Activated T-helper 17 cell treated with anti-CD3 and anti-CD28 coated beads, Interleukin-2, amount 50 U/mL, for 72 hours (primary cell): ENCODE measurements at regions not wholly inside any gene's neighbourhood (a gene's known extent, or its start where the extent isn't known, plus 50 kb on each side); places are given as distances from the start of the nearest gene placed in this dataset.

Experiments
- ATAC-seq: fragments of 150-1000 bp; cut with Tn5 transposase; replicated peaks from 2 replicates; pipeline ENCODE4 v1.10.0; 2021; ENCODE audit warnings: mild to moderate bottlenecking, moderate library complexity
- H3K27ac Mint-ChIP-seq: one replicate; pipeline ENCODE4 v1.8.0; 2022; ENCODE audit warnings: mixed read lengths
- H3K27me3 Mint-ChIP-seq: one replicate; pipeline ENCODE4 v1.8.0; 2022; ENCODE audit warnings: mixed read lengths
- H3K36me3 Mint-ChIP-seq: one replicate; pipeline ENCODE4 v1.8.0; 2022; ENCODE audit warnings: low read depth, mild to moderate bottlenecking, mixed read lengths
- H3K4me1 Mint-ChIP-seq: one replicate; pipeline ENCODE4 v1.8.0; 2022; ENCODE audit warnings: mixed read lengths
- H3K4me3 Mint-ChIP-seq: one replicate; pipeline ENCODE4 v1.8.0; 2022; ENCODE audit warnings: mild to moderate bottlenecking, mixed read lengths
- H3K9me3 Mint-ChIP-seq: one replicate; pipeline ENCODE4 v1.8.0; 2022; ENCODE audit warnings: mixed read lengths

- H3K9me3 Mint-ChIP-seq = no peaks in the 10 kb centered on the region
- H3K36me3 Mint-ChIP-seq = no peaks in the 10 kb centered on the region
- ATAC-seq = no peak
- H3K27ac Mint-ChIP-seq = no peak overlapping the region
- H3K4me3 Mint-ChIP-seq = no peak overlapping the region
- H3K27me3 Mint-ChIP-seq = peaks cover 11% of the 10 kb centered on the region
- H3K4me1 Mint-ChIP-seq = no peaks in the 10 kb centered on the region
Measured at GRCh38 chr11:86749821-86750401, 50.4 kb upstream of the PRSS23 start.

GRCh38 chr11:86749376-86749775, 51.0 kb upstream of the PRSS23 start:
- Mint-ChIP-seq H3K27me3 (peaks cover 11% of the 10 kb centered on the region), H3K36me3 (no peaks in the 10 kb centered on the region), H3K27ac (no peak overlapping the region), H3K4me1 (no peaks in the 10 kb centered on the region), H3K9me3 (no peaks in the 10 kb centered on the region), H3K4me3 (no peak overlapping the region)
- no peak for ATAC-seq

DNA sequence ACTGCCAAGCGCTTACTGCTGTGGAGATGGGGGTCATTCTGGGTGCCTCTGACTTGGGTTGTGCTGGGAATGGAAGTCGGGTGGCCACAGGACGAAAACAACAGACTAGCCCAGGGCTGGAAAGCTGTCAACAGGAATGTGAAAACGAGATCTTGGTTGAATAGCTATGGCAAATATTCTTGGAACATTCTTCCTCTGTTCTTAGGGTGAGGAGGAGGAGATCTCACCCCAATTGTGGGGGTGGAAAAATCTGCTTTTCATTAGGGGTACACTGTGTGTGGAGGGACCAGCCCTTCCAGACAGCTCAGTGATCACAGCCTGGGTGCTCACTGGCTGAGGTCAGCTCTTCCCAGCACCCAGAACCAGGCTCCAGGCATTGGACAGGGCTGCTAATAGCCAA, 52.0 kb upstream of the PRSS23 start:
- ATAC-seq = no peak
- no peak overlapping the region for H3K27ac Mint-ChIP-seq
- H3K4me3 Mint-ChIP-seq = no peak overlapping the region
- H3K9me3 Mint-ChIP-seq = no peaks in the 10 kb centered on the region
- H3K4me1 Mint-ChIP-seq = peaks cover 7% of the 10 kb centered on the region
- H3K27me3 Mint-ChIP-seq = peaks cover 11% of the 10 kb centered on the region
- no peaks in the 10 kb centered on the region for H3K36me3 Mint-ChIP-seq

DNA sequence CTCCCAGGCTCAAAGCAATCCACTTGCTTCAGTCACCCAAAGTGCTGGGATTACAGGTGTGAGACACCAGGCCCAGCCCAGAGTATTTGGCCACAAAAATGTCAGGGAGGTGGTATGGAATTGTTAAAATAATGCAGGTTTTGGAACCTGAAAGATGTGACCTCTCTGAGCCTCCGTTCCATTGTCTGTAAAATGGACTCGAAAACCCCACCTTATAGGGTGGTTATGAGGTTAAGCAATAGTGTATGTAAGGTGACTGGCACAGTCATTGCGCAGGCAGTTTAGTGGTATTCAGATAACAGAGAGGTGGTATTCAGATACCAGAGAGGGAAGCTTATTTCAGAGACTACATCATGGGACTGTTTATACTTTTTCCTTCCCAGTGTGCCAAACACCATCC, 52.5 kb upstream of the PRSS23 start:
- H3K27me3 Mint-ChIP-seq = peaks cover 10% of the 10 kb centered on the region
- H3K36me3 Mint-ChIP-seq = no peaks in the 10 kb centered on the region
- no peak for ATAC-seq
- H3K4me3 Mint-ChIP-seq = no peak overlapping the region
- no peak overlapping the region for H3K27ac Mint-ChIP-seq
- no peaks in the 10 kb centered on the region for H3K9me3 Mint-ChIP-seq
- peaks cover 8% of the 10 kb centered on the region for H3K4me1 Mint-ChIP-seq

- Mint-ChIP-seq H3K27me3 (peaks cover 8% of the 10 kb centered on the region), H3K9me3 (no peaks in the 10 kb centered on the region), H3K4me3 (no peak overlapping the region), H3K4me1 (peaks cover 13% of the 10 kb centered on the region), H3K36me3 (no peaks in the 10 kb centered on the region), H3K27ac (no peak overlapping the region)
- no peak for ATAC-seq
Measured at GRCh38 chr11:86746514-86746913, 53.8 kb upstream of the PRSS23 start.

DNA sequence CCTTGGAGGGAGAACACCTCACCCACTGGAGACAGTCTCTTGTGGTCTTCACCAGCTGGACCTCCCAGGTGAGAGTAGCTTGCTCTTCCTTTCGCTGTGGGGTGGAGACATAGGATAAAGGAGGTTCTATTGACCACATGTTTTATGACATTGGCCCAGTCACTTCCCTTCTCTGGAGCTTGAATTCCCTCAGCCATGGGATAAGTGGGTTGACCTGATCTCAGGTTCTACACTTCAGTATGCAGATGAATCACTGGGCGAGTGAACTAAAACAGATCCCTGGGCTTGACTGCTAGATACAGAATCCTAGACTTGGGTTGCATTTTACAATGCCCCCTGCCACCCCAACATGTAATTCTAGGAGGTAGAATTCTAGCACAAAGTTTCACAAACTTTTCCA, 54.8 kb upstream of the PRSS23 start:
- H3K27ac Mint-ChIP-seq = no peak overlapping the region

DNA sequence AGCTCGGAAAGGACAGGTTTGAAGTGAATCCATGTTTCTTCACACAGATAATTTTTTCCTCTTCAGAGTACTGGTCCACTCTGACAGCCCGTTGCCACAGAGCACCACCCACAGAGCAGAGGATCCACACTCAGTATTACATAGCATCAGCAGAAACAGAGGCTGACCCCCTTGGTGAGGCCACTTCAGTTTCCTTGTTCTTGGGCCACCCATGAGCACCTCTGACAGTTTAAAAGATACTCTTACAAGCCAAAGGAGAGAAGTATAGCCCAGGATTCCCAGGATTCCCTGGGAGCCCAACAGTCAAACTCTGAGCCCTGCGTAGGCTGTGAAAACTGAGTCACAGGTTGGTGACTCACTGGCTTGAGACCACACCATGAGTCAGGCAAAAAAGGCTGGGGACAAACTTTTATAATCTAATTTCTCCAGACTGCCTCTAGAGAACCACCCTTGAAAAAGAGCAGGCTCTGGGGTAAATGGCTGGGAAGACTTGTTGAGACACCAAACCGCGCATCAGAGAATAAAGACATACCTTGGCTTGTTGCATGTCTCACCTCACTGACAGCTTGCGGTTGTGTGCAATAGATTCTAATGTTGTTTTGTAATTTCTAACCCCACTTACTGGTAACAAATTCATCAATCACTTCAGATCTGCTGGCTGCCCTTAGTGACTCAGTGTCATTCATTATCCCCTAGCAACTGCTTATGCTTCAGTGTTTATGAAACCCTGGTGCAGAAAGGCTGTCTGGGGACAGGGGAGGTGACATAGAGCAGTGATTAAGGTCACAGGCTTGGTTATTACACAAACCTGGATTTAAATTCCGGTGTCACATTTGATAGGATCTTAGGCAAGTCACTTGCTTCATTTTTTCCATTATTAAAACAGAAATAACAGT, 56.9 kb upstream of the PRSS23 start:
- peak; percentile 85 for ATAC-seq
- Mint-ChIP-seq H3K4me1 (peaks cover 19% of the 10 kb centered on the region), H3K4me3 (no peak overlapping the region), H3K27ac (peak overlapping the region; percentile 67), H3K36me3 (no peaks in the 10 kb centered on the region), H3K9me3 (no peaks in the 10 kb centered on the region), H3K27me3 (peaks cover 2% of the 10 kb centered on the region)

More for the DNA sequence above, 54.8 kb upstream of the PRSS23 start:
- no peaks in the 10 kb centered on the region for H3K9me3 Mint-ChIP-seq
- peaks cover 19% of the 10 kb centered on the region for H3K4me1 Mint-ChIP-seq
- peaks cover 8% of the 10 kb centered on the region for H3K27me3 Mint-ChIP-seq
- no peak overlapping the region for H3K4me3 Mint-ChIP-seq
- H3K36me3 Mint-ChIP-seq = no peaks in the 10 kb centered on the region
- no peak for ATAC-seq

GRCh38 chr11:86741839-86742805, 58.2 kb upstream of the PRSS23 start:
- H3K27ac Mint-ChIP-seq = no peak overlapping the region
- no peaks in the 10 kb centered on the region for H3K36me3 Mint-ChIP-seq
- H3K4me3 Mint-ChIP-seq = no peak overlapping the region
- peaks cover 19% of the 10 kb centered on the region for H3K4me1 Mint-ChIP-seq
- H3K27me3 Mint-ChIP-seq = no peaks in the 10 kb centered on the region
- peak; percentile 17 for ATAC-seq
- no peaks in the 10 kb centered on the region for H3K9me3 Mint-ChIP-seq

DNA sequence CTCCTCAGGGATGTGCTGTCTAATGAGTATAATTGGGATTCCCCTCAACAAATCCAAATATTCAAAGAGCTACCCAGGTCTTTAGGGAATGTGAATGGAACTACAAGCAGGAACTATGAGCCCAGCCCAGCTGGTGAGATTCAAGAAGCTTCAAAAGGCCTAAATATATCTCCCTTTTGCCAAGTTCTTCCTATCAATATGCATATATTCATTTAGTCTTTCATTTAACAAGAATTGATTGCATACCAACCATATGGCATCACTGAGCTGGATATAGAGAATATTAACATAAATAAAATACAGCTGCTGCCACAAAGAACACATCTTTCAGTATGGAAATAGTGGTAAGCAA, 58.9 kb upstream of the PRSS23 start:
- H3K4me3 Mint-ChIP-seq = no peak overlapping the region
- H3K4me1 Mint-ChIP-seq = peaks cover 19% of the 10 kb centered on the region
- no peaks in the 10 kb centered on the region for H3K27me3 Mint-ChIP-seq
- ATAC-seq = no peak
- H3K27ac Mint-ChIP-seq = no peak overlapping the region
- no peaks in the 10 kb centered on the region for H3K9me3 Mint-ChIP-seq
- no peaks in the 10 kb centered on the region for H3K36me3 Mint-ChIP-seq

- peaks cover 19% of the 10 kb centered on the region for H3K4me1 Mint-ChIP-seq
- no peaks in the 10 kb centered on the region for H3K9me3 Mint-ChIP-seq
- no peaks in the 10 kb centered on the region for H3K27me3 Mint-ChIP-seq
- no peak overlapping the region for H3K4me3 Mint-ChIP-seq
- no peak overlapping the region for H3K27ac Mint-ChIP-seq
- peak; percentile 40 for ATAC-seq
- H3K36me3 Mint-ChIP-seq = no peaks in the 10 kb centered on the region
Measured at GRCh38 chr11:86740628-86741483, 59.5 kb upstream of the PRSS23 start.

DNA sequence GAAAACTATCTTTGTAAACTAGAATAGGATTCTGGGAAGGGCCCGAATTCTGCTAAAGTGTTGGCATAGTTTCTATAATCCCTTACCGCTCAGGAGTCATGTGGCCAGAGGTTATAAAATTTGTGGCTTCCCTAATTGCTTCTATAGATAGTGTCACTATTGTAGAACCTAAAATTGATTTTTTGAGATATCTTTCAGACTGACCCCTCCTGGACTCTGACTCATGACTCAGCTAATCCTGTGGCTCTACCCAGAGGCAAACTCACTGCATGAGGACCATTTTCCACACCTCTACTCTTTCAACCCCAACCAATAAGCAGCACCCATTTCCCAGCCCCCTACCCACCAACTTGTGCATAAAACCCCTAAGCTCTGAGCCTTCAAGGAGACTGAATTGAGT, 61.8 kb upstream of the PRSS23 start:
- peaks cover 15% of the 10 kb centered on the region for H3K4me1 Mint-ChIP-seq
- no peak overlapping the region for H3K4me3 Mint-ChIP-seq
- no peaks in the 10 kb centered on the region for H3K36me3 Mint-ChIP-seq
- H3K27me3 Mint-ChIP-seq = no peaks in the 10 kb centered on the region
- no peak for ATAC-seq
- no peaks in the 10 kb centered on the region for H3K9me3 Mint-ChIP-seq
- H3K27ac Mint-ChIP-seq = no peak overlapping the region

GRCh38 chr11:86737737-86738136, 62.6 kb upstream of the PRSS23 start:
- H3K4me1 Mint-ChIP-seq = peaks cover 11% of the 10 kb centered on the region
- no peak overlapping the region for H3K4me3 Mint-ChIP-seq
- no peak overlapping the region for H3K27ac Mint-ChIP-seq
- H3K9me3 Mint-ChIP-seq = no peaks in the 10 kb centered on the region
- ATAC-seq = no peak
- H3K27me3 Mint-ChIP-seq = no peaks in the 10 kb centered on the region
- no peaks in the 10 kb centered on the region for H3K36me3 Mint-ChIP-seq

GRCh38 chr11:86737230-86737629, 63.1 kb upstream of the PRSS23 start:
- Mint-ChIP-seq H3K9me3 (no peaks in the 10 kb centered on the region), H3K4me3 (no peak overlapping the region), H3K36me3 (no peaks in the 10 kb centered on the region), H3K27me3 (no peaks in the 10 kb centered on the region), H3K27ac (no peak overlapping the region), H3K4me1 (peaks cover 11% of the 10 kb centered on the region)
- ATAC-seq = no peak
